ENCODE measurements at regions not wholly inside any gene's neighbourhood (a gene's known extent, or its start where the extent isn't known, plus 50 kb on each side); places are given as distances from the start of the nearest gene placed in this dataset.

GRCh38 chr6:40276141-40276540, 311.0 kb downstream of the LRFN2 start:
- in situ Hi-C loops (cut with HindIII; ENCODE audit: low sequenced_read_pairs) = no loop called here

GRCh38 chr6:40274058-40274457, 313.1 kb downstream of the LRFN2 start:
- in situ Hi-C loops (cut with HindIII; ENCODE audit: low sequenced_read_pairs) = no loop called here

GRCh38 chr6:40268614-40269013, 318.6 kb downstream of the LRFN2 start:
- in situ Hi-C loops (cut with HindIII; ENCODE audit: low sequenced_read_pairs) = no loop called here

- in situ Hi-C loops (cut with HindIII; ENCODE audit: low sequenced_read_pairs) = no loop called here
These were observed 319.0 kb downstream of the LRFN2 start for GRCh38 chr6:40268166-40268565.

- in situ Hi-C loops (cut with HindIII; ENCODE audit: low sequenced_read_pairs) = no loop called here
These were observed 321.5 kb downstream of the LRFN2 start for GRCh38 chr6:40265615-40266014.

- in situ Hi-C loops (cut with HindIII; ENCODE audit: low sequenced_read_pairs) = no loop called here
These were observed 323.2 kb downstream of the LRFN2 start for GRCh38 chr6:40263970-40264369.

- in situ Hi-C loops (cut with HindIII; ENCODE audit: low sequenced_read_pairs) = no loop called here
These were observed 324.8 kb downstream of the LRFN2 start for GRCh38 chr6:40262363-40262762.

- in situ Hi-C loops (cut with HindIII; ENCODE audit: low sequenced_read_pairs) = no loop called here
These were observed 324.3 kb upstream of the MOCS1 start for GRCh38 chr6:40258531-40258930.

GRCh38 chr6:40256831-40257230, 322.6 kb upstream of the MOCS1 start:
- in situ Hi-C loops (cut with HindIII; ENCODE audit: low sequenced_read_pairs) = no loop called here

GRCh38 chr6:40256224-40256623, 322.0 kb upstream of the MOCS1 start:
- in situ Hi-C loops (cut with HindIII; ENCODE audit: low sequenced_read_pairs) = no loop called here

GRCh38 chr6:40253420-40253819, 319.2 kb upstream of the MOCS1 start:
- in situ Hi-C loops (cut with HindIII; ENCODE audit: low sequenced_read_pairs) = no loop called here

- in situ Hi-C loops (cut with HindIII; ENCODE audit: low sequenced_read_pairs) = no loop called here
These were observed 318.4 kb upstream of the MOCS1 start for GRCh38 chr6:40252531-40253258.

- in situ Hi-C loops (cut with HindIII; ENCODE audit: low sequenced_read_pairs) = no loop called here
These were observed 317.5 kb upstream of the MOCS1 start for GRCh38 chr6:40251637-40252300.

- in situ Hi-C loops (cut with HindIII; ENCODE audit: low sequenced_read_pairs) = no loop called here
These were observed 315.7 kb upstream of the MOCS1 start for GRCh38 chr6:40249935-40250334.

GRCh38 chr6:40247516-40248115, 313.4 kb upstream of the MOCS1 start:
- in situ Hi-C loops (cut with HindIII; ENCODE audit: low sequenced_read_pairs) = no loop called here

GRCh38 chr6:40244699-40245098, 310.4 kb upstream of the MOCS1 start:
- in situ Hi-C loops (cut with HindIII; ENCODE audit: low sequenced_read_pairs) = no loop called here

- in situ Hi-C loops (cut with HindIII; ENCODE audit: low sequenced_read_pairs) = no loop called here
These were observed 298.4 kb upstream of the MOCS1 start for GRCh38 chr6:40232698-40233097.

- in situ Hi-C loops (cut with HindIII; ENCODE audit: low sequenced_read_pairs) = no loop called here
These were observed 293.5 kb upstream of the MOCS1 start for GRCh38 chr6:40227735-40228134.

- in situ Hi-C loops (cut with HindIII; ENCODE audit: low sequenced_read_pairs) = no loop called here
These were observed 288.1 kb upstream of the MOCS1 start for GRCh38 chr6:40222354-40222753.

GRCh38 chr6:40219799-40220198, 285.5 kb upstream of the MOCS1 start:
- in situ Hi-C loops (cut with HindIII; ENCODE audit: low sequenced_read_pairs) = no loop called here

- in situ Hi-C loops (cut with HindIII; ENCODE audit: low sequenced_read_pairs) = no loop called here
These were observed 276.4 kb upstream of the MOCS1 start for GRCh38 chr6:40210628-40211056.

- in situ Hi-C loops (cut with HindIII; ENCODE audit: low sequenced_read_pairs) = no loop called here
These were observed 271.5 kb upstream of the MOCS1 start for GRCh38 chr6:40205801-40206200.

Data from DLD1 (cell line).